ENCODE measurements at regions not wholly inside any gene's neighbourhood (a gene's known extent, or its start where the extent isn't known, plus 50 kb on each side); places are given as distances from the start of the nearest gene placed in this dataset.

DNA sequence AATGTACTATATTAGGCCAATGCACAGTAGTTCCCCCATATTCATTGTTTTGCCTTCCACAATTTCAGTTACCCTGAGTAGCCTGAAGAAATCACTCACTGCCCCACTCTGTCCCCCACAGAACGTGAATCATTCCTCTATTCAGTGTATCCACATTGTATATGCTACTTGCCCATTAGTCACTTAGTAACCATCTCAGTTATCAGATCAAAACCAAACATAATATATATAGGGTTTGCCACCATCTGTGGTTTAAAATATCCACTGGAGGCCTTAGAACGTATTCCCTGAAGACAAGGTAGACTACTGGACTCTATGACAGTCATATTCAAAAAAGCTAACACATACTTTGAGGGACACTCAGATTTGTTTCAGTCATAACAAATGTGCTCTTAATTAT lies 465.7 kb upstream of the RGMB start:
- TF ChIP-seq CTCF (IDR thresholded peaks at IDR 0.05; ENCODE audit: insufficient read depth, low read length) (no peak), POLR2AphosphoS5 (IDR thresholded peaks at IDR 0.05; ENCODE audit: low read depth) (no peak)
